ENCODE measurements at regions not wholly inside any gene's neighbourhood (a gene's known extent, or its start where the extent isn't known, plus 50 kb on each side); places are given as distances from the start of the nearest gene placed in this dataset.
"Not testable (repeated sequence)": the region's sequence is repeated elsewhere in the genome, so short reads cannot be mapped to it uniquely, and the experiment has no call there.

DNA sequence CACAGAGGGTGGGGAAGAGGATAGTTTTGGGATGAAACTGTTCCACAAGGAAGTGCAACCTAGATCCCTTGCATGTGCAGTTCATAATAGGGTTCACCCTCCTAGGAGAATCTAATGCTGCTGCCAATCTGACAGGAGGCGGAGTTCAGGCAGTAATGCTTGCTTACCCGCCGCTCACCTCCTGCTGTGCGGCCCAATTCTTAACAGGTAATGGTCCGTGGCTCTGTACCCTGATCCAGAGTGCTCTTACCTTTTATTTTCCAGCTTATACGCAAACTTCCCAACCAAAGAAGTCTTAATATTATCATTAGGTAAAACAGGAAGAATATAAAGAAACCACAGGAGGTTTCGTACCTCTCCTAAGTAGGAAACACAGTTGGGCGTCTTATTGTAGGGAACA lies 82.7 kb upstream of the CD302 start:
- ATAC-seq = no peak

DNA sequence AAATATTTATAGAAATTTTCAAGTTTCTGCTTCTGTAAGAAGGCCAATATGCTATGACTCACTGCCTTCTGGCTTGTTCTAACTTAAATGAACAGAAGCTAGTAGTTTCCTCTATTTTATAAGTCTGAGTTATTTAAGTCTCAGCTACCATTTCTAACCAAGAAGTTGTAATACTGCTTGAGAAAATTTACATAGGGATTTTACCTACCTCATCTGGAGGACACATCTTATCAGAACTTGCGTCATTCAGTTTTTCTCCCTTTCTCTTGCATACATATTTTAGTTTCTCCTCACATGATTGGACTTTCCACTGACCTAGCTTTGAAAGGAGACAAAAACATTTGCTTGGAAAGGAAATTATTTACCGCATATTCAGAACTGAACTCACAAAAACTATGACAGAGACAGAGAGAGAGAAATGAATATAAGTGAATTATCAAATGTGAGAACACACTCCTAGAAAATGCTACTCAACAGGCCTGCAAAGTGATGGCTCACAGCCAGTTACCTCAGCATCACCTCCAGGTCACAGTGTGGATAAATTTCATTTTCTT lies 81.1 kb upstream of the CD302 start:
- ATAC-seq (no peak), DNase-seq (ENCODE audit: low spot score) (no peak)

More for the DNA sequence above, 82.7 kb upstream of the CD302 start:
- no peak for DNase-seq (ENCODE audit: low spot score)

DNA sequence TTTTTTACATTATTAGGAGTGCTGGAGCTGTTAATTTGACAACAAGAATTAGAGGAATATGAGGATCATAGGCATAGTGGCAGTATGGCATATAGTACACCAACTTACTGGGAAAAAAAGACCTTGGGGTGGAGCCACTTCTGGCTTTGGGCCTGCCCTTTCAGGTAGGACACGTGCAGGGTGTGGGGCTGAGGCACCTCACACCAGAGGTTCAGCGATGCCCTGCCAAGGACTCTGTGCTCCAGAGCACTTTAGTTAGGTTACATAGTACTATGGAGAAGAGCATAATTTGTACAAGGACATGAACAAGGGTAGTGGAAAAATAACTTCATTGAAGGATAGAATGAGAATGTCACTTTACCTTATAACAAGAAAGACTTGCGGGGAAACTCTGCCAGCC lies 77.1 kb upstream of the CD302 start:
- ATAC-seq (peak; percentile 48), DNase-seq (ENCODE audit: low spot score) (no peak)

DNA sequence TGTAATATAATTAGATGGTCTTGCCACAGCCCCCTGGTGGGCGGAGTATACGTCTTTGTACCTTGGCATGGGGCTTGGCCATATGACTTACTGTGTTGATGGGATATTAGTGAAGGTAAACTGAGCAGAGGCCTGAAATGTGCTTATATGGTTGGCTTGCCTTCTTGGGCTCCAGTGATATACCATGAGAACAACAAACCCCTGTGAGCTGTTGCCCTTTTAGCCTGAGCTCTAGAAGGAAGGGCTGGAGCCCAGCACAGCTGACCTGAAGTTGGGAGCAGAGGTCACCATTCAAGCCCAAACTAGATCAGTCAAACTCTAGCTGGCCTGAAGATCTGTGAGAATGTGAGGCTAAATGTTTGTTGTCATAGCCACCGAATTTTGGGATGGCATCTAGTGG lies 75.2 kb upstream of the CD302 start:
- peak; percentile 60 for ATAC-seq
- DNase-seq (ENCODE audit: low spot score) = no peak

DNA sequence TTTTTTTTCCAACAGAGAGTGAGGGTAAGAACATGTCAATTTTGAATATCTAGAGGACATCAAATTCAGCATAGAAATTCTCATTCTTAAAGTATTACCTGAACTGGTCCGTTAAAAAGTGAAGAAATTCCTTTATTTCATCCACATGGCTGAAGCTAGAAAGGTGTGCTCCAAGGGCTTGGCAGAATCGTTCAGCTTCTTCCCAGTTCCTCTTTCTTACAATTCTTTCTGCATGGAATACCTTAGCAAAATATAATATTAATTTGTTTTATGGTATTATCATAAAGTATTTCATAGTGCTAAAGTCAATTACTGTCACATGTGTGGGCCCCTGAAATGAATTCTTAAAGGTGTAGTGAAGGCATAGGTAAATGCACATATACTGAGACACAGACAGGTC lies 74.3 kb upstream of the CD302 start:
- DNase-seq (ENCODE audit: low spot score) (no peak), ATAC-seq (no peak)

DNA sequence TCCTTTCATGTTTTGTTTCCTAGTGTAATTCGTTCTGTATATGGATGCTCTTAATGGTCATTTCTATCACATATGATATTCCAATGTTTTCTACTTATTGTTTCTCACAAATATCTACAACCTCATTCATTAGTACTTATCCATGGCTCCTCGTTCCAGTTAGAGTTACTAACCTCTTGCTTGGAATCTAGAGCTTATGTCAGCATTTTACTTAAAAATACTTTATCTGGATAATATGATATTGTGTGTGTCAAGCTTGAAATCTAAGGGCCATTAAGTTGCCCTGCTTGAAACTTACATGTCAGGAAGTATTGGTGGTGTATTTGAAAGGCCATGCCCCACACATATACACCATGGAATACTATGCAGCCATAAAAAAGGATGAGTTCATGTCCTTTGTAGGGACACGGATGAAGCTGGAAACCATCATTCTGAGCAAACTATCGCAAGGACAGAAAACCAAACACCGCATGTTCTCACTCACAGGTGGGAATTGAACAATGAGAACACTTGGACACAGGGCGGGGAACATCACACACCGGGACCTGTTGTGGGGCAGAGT lies 70.7 kb upstream of the CD302 start:
- ATAC-seq; DNase-seq (ENCODE audit: low spot score): not testable (repeated sequence)

DNA sequence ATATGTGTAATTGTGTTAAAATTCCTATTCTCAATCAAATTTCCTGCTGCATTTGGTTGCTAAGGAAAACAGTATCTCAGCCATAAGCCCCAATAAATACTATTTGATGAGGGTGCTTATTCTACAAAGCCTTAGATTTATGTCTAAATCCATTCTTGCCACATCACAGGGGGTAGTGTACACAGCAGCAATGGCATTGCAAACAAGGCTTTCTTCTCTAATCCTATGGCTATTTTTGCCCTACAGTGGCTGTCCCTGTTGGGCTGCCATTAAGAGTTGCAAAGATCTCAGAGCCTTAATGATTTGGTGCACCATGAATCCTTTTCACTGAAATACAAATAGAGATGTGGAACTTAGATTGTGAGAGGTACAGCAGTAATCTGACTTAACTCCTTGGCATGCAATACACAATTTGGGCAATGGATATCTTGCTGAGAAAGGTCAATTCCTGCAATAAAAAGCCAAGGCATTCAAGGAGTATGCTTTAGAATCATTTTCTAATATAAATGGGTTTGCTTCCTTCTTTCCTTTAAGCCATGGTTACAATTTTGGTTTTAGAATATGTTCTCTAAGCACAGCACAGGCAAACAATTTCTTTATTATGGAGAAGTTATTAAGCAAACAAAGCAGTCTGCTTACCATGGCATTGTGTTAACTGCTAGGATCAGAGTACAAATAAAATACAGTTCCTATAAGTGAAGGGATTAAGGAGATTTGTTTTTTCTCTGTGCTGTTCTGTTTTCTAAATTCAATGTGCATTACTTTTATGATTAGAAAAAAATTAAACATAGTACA lies 69.8 kb upstream of the CD302 start:
- no peak for DNase-seq (ENCODE audit: low spot score)
- ATAC-seq = no peak

DNA sequence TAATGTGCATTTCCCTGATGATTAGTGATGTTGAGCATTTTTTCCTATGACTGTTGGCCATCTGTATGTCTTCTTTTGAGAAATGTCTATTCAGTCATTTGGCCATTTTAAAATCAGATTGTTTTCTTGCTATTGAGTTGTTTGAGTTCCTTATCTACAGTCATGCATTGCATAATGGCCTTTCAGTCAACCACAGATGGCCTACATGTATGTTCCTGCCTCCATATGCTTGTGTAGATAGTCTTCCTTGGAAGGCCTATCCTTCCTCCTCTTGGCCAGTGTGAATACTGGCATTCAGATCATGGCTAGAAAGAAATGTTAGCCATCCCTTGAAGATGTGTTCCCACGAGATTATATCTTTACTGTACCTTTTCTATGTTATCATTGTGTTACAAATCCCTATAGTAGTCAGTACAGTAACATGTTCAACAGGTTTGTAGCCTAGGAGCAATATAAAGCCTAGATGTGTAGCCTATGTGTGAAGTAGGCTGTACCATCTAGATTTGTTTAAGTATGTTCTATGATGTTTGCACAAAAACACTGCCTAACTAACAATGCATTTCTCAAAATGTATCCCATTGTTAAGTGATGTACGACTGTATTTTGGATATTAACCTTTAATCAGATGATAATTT lies 65.6 kb upstream of the CD302 start:
- DNase-seq (ENCODE audit: low spot score) = no peak

DNA sequence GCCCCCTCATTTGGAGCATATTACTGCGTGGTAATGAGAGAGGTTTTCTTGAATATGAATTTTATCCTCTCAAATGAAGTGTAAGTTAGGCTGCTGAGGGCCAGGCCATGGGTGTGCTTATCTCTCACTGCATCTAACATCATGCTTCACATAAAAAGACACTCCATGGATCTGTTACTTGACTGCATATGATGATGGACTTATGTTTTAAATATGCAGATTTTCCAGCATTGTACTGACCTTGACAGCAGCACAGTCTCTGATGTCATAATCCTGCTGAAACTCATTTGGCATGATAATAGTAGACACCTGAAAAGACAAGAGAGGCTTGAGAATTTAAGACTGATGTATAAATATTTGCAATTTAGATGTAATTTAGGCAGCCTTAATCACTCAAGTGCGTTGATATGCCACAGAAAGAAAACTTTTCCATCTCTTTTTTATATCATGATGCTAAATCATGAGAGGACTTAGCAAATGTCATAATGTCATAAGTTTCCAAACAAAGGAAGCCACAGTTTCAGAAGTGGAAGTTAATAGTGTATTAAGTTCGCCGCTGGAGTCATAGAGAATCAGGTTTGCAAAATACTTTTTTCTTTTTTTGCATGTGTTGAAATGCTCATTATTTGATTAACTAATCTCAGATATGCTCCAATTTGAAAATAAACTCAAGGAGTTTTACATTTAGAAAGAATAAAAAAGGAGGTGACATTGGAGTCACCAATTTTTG lies 62.7 kb upstream of the CD302 start:
- ATAC-seq = no peak
- no peak for DNase-seq (ENCODE audit: low spot score)

More for the DNA sequence above, 65.6 kb upstream of the CD302 start:
- no peak for ATAC-seq

DNA sequence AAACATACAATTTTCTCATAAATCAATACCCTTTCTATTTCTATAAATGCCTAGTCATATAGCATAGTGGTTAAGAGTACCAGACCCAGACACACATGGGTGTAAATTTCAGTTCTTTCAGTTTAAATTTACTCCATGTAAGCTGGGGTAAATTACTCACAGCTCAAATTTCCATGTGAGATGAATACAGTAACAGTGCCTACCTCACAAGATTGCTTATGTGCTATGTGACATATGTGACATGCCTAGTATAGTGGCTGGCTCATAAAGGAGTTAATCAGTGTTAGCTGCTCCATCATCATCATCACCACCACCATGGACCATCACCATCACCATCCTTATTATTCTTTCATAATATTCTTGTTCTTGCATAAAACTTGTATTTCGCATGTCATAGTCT lies 61.6 kb upstream of the CD302 start:
- no peak for DNase-seq (ENCODE audit: low spot score)
- ATAC-seq = no peak

DNA sequence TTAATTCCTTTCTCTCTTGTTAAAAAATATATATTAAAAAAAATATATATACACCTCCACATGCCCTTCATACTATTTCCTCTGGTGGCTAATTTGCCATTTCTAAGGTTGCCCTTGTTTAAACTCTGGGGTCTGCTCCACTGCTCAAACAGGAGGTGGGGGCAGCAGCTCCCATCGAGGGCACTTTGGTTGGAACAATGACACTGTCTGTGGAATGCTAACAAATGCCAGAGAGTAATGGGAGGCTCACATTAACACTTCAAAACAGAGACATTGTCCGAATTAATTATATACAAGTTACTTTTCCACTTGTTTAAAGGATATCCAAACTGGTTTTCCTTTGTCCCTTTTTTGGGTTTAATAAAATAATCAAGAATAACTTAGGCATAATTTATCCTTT lies 58.8 kb upstream of the CD302 start:
- no peak for DNase-seq (ENCODE audit: low spot score)
- no peak for ATAC-seq

DNA sequence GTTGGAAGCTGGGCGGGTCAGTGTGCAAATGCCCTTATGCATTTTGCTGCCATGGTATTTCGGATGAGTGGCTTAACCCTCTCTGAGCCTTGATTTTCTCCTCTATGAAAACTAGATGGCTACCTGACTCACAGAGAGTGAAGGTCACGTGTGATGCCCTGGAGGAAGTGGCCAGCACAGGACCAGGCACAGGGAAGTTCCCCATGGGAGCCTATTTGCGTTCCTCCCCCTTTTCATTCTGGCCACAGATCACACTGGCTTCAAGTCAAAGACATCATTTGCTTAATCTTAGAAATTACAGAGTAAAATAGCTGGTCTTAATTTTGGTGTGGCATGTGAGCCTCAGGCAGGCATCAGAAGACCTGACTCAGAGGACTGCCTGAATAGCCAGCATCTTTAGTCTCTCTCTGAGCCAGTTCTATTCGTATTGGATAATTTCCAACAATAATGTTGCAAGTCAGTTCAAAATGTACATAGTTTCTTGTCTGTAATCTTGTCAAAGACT lies 57.6 kb upstream of the CD302 start:
- ATAC-seq (no peak), DNase-seq (ENCODE audit: low spot score) (no peak)

DNA sequence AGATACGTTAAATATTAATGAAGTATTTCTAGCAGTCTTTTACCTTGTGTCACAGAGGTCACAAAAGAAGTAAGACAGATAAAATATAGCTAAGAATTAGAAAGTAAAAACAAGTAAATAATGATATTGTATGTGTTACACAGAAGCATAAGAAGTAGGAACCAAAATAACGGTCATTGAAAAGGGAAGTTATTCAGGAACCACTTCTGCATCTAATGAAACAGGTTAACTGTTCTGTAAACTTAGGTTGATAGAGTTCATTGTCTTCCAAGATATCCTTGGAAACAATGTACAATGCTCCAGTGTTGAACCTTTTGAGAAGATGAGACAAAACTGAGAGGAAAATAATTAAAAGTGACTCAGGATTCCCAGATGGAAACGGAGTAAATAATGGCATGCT lies 57.1 kb upstream of the CD302 start:
- ATAC-seq (no peak), DNase-seq (ENCODE audit: low spot score) (no peak)

DNA sequence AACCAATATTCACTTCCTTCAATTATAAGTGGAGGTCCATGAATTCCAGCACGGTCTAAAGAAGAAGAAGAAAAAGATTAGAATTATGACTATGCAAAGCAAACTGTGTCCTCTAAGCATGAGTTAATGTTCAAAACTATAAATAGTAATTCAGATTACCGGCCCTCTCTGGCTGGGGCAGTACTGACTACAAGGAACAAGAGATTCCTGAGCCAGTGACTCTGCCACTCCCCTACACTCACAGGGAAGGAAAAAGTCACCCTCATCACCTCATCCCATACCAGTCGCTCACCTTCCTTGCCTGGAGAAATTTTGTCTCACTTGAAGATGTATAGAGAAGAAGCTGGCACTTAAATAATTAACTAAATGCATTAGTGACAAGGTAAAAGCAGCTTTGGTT lies 56.5 kb upstream of the CD302 start:
- ATAC-seq (no peak), DNase-seq (ENCODE audit: low spot score) (no peak)

DNA sequence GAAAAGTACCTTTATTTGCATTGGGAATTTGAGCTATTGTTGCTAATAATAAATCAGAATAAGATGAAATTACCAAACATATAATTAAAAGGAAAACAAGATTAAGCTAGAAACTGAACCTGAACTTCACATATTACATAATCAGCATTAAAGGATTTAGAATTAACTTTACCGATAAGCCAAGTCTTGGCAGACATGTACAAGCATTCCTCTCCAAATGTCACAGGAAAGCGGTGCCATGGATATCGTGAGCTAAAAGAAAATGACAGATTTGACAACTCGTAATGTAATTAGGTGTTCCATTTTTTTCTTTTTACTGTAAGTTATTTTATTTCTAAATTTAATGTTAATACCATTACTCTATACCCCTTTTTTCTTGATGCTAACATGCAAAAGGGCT lies 55.1 kb upstream of the CD302 start:
- DNase-seq (ENCODE audit: low spot score) = no peak
- ATAC-seq = peak; percentile 27

DNA sequence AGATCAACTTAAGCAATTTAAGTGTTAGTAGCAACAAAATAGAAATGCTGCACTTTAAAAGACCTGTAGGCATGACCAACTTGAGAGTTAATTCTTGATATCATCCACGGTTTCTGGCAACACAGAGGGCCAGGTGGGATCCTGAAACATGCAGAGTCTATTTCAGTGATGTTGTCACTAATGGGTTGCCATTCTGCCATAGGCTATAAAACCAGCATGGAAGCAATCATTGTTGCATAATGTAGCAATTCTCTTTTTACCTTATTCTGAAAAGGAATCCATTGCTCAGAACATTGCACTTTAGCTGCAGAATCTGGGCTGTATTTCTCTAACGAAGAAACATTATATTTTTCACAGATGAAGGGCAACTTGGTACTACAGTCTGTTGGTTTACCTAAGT lies 53.9 kb upstream of the CD302 start:
- DNase-seq (ENCODE audit: low spot score) (no peak), ATAC-seq (no peak)

DNA sequence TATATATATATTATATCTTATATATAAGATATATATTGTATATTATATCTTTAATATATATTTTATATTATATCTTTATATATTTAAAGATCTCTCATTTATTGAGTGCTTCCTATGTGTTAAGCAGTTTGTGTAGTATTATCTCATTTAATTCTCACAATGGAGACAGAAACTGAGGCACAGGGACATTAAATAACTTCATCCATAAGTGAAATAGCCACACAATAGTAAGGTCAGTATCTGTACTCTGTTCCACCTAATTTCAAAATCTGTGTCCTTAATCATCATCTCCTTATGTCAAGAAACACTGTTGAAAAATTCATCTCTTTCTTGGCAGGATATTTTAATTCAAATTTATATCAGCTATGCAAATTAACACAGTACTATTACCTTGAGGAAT lies 52.8 kb upstream of the CD302 start:
- ATAC-seq (no peak), DNase-seq (ENCODE audit: low spot score) (no peak)

DNA sequence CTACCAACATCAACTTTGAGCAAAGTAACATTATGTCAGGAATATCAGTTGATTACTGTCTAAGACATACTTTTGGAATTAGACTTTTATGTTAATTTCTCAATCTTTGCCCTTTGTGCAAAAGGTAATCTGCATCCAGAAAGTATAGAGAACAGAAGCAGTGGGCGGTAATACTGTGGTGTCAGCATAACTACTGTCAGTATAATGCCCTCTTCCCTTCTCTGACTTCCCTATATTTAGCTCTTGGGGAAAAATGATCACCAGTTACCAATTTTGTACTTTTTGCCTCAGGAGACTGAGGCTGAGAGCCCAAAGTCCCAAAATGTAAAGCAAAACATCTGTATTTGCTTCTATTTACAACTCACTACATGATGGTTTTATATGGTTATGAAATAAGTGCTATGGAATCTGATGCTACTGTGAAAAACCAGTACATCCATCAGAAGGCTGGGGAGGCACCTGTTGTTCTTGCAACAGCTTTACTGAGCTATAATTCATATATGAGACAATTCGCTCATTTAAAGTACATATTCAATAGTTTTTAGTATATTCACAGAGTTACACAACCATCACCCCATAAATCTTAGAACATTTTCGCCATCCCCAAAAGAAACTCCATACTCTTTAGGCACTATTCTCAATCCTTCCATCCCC lies 51.3 kb upstream of the CD302 start:
- ATAC-seq (no peak), DNase-seq (ENCODE audit: low spot score) (no peak)

All from left lobe of liver (tissue), 2 donors.